ENCODE measurements at regions not wholly inside any gene's neighbourhood (a gene's known extent, or its start where the extent isn't known, plus 50 kb on each side); places are given as distances from the start of the nearest gene placed in this dataset.
A peak's percentile ranks its signal among the peaks of the same experiment; 100 is the strongest.

DNA sequence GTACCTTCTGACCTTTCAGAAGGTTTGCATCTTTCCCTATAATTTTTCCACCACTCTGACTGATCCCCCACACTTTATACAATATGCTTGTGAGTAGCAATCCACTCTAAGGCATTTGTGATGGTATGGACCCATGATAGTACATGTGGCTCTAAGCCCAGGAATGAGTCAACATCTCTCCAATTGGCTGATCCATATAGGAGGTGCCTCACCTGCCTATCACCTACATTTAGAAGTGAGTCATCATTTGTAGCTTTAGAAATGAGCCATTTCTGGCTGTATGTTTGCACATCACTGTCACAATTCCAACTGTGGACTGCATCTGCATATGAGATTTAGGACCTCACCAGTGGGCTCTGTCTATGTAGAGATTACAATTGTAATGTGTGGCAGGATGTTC, 133.1 kb upstream of the ZNF91 start:
- Histone ChIP-seq H3K9me2 (ENCODE audit: insufficient read depth) (no peaks in the 10 kb centered on the region), H3K4me1 (ENCODE audit: insufficient read depth) (no peaks in the 10 kb centered on the region), H3K4me2 (no peak overlapping the region), H3K36me3 (ENCODE audit: insufficient read depth) (no peaks in the 10 kb centered on the region), H3K4me3 (no peak overlapping the region), H2AFZ (no peak overlapping the region), H3K27ac (ENCODE audit: low read depth) (no peak overlapping the region), H3K79me2 (replicated peaks; ENCODE audit: insufficient read depth) (no peaks in the 10 kb centered on the region), H3K27me3 (ENCODE audit: insufficient read depth) (no peaks in the 10 kb centered on the region), H3F3A (replicated peaks; ENCODE audit: low read depth) (no peaks in the 10 kb centered on the region), H4K20me1 (replicated peaks; ENCODE audit: insufficient read depth) (no peaks in the 10 kb centered on the region)
- Mint-ChIP-seq H3K27me3 (ENCODE audit: insufficient read depth, low read depth, poor library complexity) (peaks cover 6% of the 10 kb centered on the region), H3K4me1 (no peaks in the 10 kb centered on the region), H3K36me3 (ENCODE audit: low read depth) (peaks cover 9% of the 10 kb centered on the region; the same call in 2 of the 3 replicates), H3K4me3 (no peak overlapping the region), H3K27ac (no peak overlapping the region), H3K9me3 (peaks cover 76% of the 10 kb centered on the region)
- TF ChIP-seq POLR2AphosphoS5 (IDR thresholded peaks at IDR 0.05; ENCODE audit: low read depth) = no peak
- TF ChIP-seq, protein P1, sequence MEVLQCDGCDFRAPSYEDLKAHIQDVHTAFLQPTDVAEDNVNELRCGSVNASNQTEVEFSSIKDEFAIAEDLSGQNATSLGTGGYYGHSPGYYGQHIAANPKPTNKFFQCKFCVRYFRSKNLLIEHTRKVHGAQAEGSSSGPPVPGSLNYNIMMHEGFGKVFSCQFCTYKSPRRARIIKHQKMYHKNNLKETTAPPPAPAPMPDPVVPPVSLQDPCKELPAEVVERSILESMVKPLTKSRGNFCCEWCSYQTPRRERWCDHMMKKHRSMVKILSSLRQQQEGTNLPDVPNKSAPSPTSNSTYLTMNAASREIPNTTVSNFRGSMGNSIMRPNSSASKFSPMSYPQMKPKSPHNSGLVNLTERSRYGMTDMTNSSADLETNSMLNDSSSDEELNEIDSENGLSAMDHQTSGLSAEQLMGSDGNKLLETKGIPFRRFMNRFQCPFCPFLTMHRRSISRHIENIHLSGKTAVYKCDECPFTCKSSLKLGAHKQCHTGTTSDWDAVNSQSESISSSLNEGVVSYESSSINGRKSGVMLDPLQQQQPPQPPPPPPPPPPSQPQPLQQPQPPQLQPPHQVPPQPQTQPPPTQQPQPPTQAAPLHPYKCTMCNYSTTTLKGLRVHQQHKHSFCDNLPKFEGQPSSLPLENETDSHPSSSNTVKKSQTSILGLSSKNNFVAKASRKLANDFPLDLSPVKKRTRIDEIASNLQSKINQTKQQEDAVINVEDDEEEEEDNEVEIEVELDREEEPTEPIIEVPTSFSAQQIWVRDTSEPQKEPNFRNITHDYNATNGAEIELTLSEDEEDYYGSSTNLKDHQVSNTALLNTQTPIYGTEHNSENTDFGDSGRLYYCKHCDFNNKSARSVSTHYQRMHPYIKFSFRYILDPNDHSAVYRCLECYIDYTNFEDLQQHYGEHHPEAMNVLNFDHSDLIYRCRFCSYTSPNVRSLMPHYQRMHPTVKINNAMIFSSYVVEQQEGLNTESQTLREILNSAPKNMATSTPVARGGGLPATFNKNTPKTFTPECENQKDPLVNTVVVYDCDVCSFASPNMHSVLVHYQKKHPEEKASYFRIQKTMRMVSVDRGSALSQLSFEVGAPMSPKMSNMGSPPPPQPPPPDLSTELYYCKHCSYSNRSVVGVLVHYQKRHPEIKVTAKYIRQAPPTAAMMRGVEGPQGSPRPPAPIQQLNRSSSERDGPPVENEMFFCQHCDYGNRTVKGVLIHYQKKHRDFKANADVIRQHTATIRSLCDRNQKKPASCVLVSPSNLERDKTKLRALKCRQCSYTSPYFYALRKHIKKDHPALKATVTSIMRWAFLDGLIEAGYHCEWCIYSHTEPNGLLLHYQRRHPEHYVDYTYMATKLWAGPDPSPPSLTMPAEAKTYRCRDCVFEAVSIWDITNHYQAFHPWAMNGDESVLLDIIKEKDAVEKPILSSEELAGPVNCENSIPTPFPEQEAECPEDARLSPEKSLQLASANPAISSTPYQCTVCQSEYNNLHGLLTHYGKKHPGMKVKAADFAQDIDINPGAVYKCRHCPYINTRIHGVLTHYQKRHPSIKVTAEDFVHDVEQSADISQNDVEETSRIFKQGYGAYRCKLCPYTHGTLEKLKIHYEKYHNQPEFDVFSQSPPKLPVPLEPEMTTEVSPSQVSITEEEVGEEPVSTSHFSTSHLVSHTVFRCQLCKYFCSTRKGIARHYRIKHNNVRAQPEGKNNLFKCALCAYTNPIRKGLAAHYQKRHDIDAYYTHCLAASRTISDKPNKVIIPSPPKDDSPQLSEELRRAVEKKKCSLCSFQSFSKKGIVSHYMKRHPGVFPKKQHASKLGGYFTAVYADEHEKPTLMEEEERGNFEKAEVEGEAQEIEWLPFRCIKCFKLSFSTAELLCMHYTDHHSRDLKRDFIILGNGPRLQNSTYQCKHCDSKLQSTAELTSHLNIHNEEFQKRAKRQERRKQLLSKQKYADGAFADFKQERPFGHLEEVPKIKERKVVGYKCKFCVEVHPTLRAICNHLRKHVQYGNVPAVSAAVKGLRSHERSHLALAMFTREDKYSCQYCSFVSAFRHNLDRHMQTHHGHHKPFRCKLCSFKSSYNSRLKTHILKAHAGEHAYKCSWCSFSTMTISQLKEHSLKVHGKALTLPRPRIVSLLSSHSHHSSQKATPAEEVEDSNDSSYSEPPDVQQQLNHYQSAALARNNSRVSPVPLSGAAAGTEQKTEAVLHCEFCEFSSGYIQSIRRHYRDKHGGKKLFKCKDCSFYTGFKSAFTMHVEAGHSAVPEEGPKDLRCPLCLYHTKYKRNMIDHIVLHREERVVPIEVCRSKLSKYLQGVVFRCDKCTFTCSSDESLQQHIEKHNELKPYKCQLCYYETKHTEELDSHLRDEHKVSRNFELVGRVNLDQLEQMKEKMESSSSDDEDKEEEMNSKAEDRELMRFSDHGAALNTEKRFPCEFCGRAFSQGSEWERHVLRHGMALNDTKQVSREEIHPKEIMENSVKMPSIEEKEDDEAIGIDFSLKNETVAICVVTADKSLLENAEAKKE (CRISPR knock-in tag; IDR thresholded peaks at IDR 0.05) = no peak
- no peak for TF ChIP-seq EZH2phosphoT487 (IDR thresholded peaks at IDR 0.05; ENCODE audit: unreplicated experiment)
- no peak for TF ChIP-seq STAT1 (IDR thresholded peaks at IDR 0.05; ENCODE audit: unreplicated experiment)
- DNase-seq (ENCODE audit: low spot score) (no peak), ATAC-seq (no peak)

DNA sequence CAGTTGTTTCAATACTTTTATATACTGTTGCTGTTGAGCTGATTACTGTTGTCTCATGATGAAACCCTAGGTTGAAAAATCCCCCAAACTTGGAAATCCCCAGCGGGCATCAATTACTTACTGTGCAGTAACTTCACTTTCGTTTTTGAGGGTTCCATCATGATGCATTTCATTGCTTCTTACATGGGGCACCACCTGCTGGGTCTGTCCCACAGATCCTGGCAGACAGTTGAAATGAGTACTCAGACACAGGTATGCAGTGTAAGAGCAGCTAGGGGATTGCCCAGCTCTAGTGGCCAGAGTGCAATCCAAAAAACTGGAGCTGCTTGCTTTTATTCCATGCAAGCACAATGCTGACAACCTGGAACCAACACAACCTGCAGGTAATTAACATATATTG, 132.5 kb upstream of the ZNF91 start:
- Mint-ChIP-seq H3K4me1 (no peaks in the 10 kb centered on the region), H3K27ac (no peak overlapping the region), H3K4me3 (no peak overlapping the region), H3K9me3 (peaks cover 76% of the 10 kb centered on the region), H3K27me3 (ENCODE audit: insufficient read depth, low read depth, poor library complexity) (peaks cover 5% of the 10 kb centered on the region), H3K36me3 (ENCODE audit: low read depth) (peaks cover 9% of the 10 kb centered on the region; the same call in 2 of the 3 replicates)
- Histone ChIP-seq H3K4me3 (no peak overlapping the region), H3K4me2 (no peak overlapping the region), H3K27me3 (ENCODE audit: insufficient read depth) (no peaks in the 10 kb centered on the region), H3F3A (replicated peaks; ENCODE audit: low read depth) (no peaks in the 10 kb centered on the region), H2AFZ (no peak overlapping the region), H3K79me2 (replicated peaks; ENCODE audit: insufficient read depth) (no peaks in the 10 kb centered on the region), H3K9me2 (ENCODE audit: insufficient read depth) (no peaks in the 10 kb centered on the region), H3K4me1 (ENCODE audit: insufficient read depth) (no peaks in the 10 kb centered on the region), H4K20me1 (replicated peaks; ENCODE audit: insufficient read depth) (no peaks in the 10 kb centered on the region), H3K27ac (ENCODE audit: low read depth) (no peak overlapping the region), H3K36me3 (ENCODE audit: insufficient read depth) (no peaks in the 10 kb centered on the region)
- ATAC-seq = no peak
- TF ChIP-seq JUNB (IDR thresholded peaks at IDR 0.05; ENCODE audit: unreplicated experiment) (no peak), STAT1 (IDR thresholded peaks at IDR 0.05; ENCODE audit: unreplicated experiment) (no peak)
- DNase-seq (ENCODE audit: low spot score) = peak; percentile 4
